H9 (cell line): ENCODE measurements at regions not wholly inside any gene's neighbourhood (a gene's known extent, or its start where the extent isn't known, plus 50 kb on each side); places are given as distances from the start of the nearest gene placed in this dataset.

Experiments used
- DNase-seq: peaks from one replicate; pipeline ENCODE4 v3.0.0-alpha.2; 2017
- H2AFZ ChIP-seq: one replicate; pipeline ENCODE4 v1.6.1; 2013; ENCODE audit warnings: mild to moderate bottlenecking, low read length, control low read depth, moderate library complexity
- H2AK5ac ChIP-seq: 2 replicates; pipeline ENCODE4 v1.6.1; 2013; ENCODE audit warnings: low read length, control low read depth, mixed read lengths; ENCODE audit not compliant: insufficient read length
- H2BK120ac ChIP-seq: one replicate; pipeline ENCODE4 v1.6.1; 2013; ENCODE audit warnings: low read depth, mild to moderate bottlenecking, low read length, control low read depth, inconsistent platforms; ENCODE audit not compliant: poor library complexity, severe bottlenecking
- H2BK12ac ChIP-seq: 2 replicates; pipeline ENCODE4 v1.6.1; 2013; ENCODE audit warnings: low read length, control low read depth, mixed read lengths, low read depth; ENCODE audit not compliant: insufficient read length
- H2BK15ac ChIP-seq: 2 replicates; pipeline ENCODE4 v1.6.1; 2013; ENCODE audit warnings: low read depth, low read length, control low read depth
- H2BK20ac ChIP-seq: one replicate; pipeline ENCODE4 v1.6.1; 2013; ENCODE audit warnings: low read depth, mild to moderate bottlenecking, low read length, control low read depth, inconsistent platforms; ENCODE audit not compliant: poor library complexity, severe bottlenecking
- H2BK5ac ChIP-seq: 2 replicates; pipeline ENCODE4 v1.6.1; 2013; ENCODE audit warnings: low read length, control low read depth, mixed read lengths; ENCODE audit not compliant: insufficient read length
- H3K14ac ChIP-seq: 2 replicates; pipeline ENCODE4 v1.6.1; 2013; ENCODE audit warnings: low read length, control low read depth; ENCODE audit not compliant: insufficient read depth
- H3K18ac ChIP-seq: 2 replicates; pipeline ENCODE4 v1.6.1; 2013; ENCODE audit warnings: low read depth, mild to moderate bottlenecking, mixed read lengths, low read length, control low read depth; ENCODE audit not compliant: insufficient read length
- H3K23ac ChIP-seq: 2 replicates; pipeline ENCODE4 v1.6.1; 2013; ENCODE audit warnings: low read length, control low read depth, mixed read lengths, low read depth; ENCODE audit not compliant: insufficient read length
- H3K23me2 ChIP-seq: 2 replicates; pipeline ENCODE4 v1.6.1; 2013; ENCODE audit warnings: low read depth, mild to moderate bottlenecking, mixed read lengths, low read length, control low read depth; ENCODE audit not compliant: insufficient read length, poor library complexity, severe bottlenecking
- H3K27ac ChIP-seq: 2 replicates; pipeline ENCODE4 v1.5.1; 2013; ENCODE audit warnings: low read length, control low read depth, mixed read lengths, low read depth; ENCODE audit not compliant: insufficient read length
- H3K27me3 ChIP-seq: 2 replicates; pipeline ENCODE4 v1.6.1; 2013; ENCODE audit warnings: low read length, control low read depth, inconsistent platforms; ENCODE audit not compliant: insufficient read depth
- H3K4ac ChIP-seq: 2 replicates; pipeline ENCODE4 v1.6.1; 2013; ENCODE audit warnings: low read depth, mild to moderate bottlenecking, control low read depth, inconsistent platforms, low read length, moderate library complexity
- H3K4me1 ChIP-seq: 2 replicates; pipeline ENCODE4 v1.6.1; 2013; ENCODE audit warnings: low read length, control low read depth, inconsistent platforms; ENCODE audit not compliant: insufficient read depth
- H3K4me2 ChIP-seq: 2 replicates; pipeline ENCODE4 v1.6.1; 2013; ENCODE audit warnings: low read length, control low read depth, mixed read lengths; ENCODE audit not compliant: insufficient read length, insufficient read depth
- H3K56ac ChIP-seq: 2 replicates; pipeline ENCODE4 v1.6.1; 2013; ENCODE audit warnings: low read depth, mild to moderate bottlenecking, mixed read lengths, low read length, control low read depth; ENCODE audit not compliant: insufficient read length
- H3K79me1 ChIP-seq: 2 replicates; pipeline ENCODE4 v1.6.1; 2013; ENCODE audit warnings: low read depth, mild to moderate bottlenecking, moderate library complexity, low read length, control low read depth, inconsistent platforms; ENCODE audit not compliant: insufficient read depth, poor library complexity, severe bottlenecking
- H3K79me2 ChIP-seq: 2 replicates; pipeline ENCODE4 v1.6.1; 2013; ENCODE audit warnings: low read length, control low read depth, inconsistent platforms; ENCODE audit not compliant: insufficient read depth
- H3K9ac ChIP-seq: 2 replicates; pipeline ENCODE4 v1.6.1; 2013; ENCODE audit warnings: low read length, control low read depth, mixed read lengths; ENCODE audit not compliant: insufficient read length; ENCODE audit errors: extremely low read depth
- H3K9me3 ChIP-seq: one replicate; pipeline ENCODE4 v1.6.1; 2013; ENCODE audit warnings: low read depth, low read length, inconsistent platforms; ENCODE audit not compliant: control insufficient read depth
- H3T11ph ChIP-seq: one replicate; pipeline ENCODE4 v1.6.1; 2013; ENCODE audit warnings: mild to moderate bottlenecking, low read length, control low read depth, inconsistent platforms
- H4K20me1 ChIP-seq: one replicate; pipeline ENCODE4 v1.6.1; 2013; ENCODE audit not compliant: control insufficient read depth, insufficient read length, insufficient read depth
- H4K5ac ChIP-seq: 2 replicates; pipeline ENCODE4 v1.6.1; 2013; ENCODE audit warnings: low read depth, mild to moderate bottlenecking, mixed read lengths, low read length, control low read depth; ENCODE audit not compliant: insufficient read length
- H4K8ac ChIP-seq: replicated peaks from 2 replicates; pipeline ENCODE4 v1.6.1; 2013; ENCODE audit warnings: low read length, control low read depth, mixed read lengths, low read depth; ENCODE audit not compliant: insufficient read length
- H4K91ac ChIP-seq: 2 replicates; pipeline ENCODE4 v1.6.1; 2013; ENCODE audit warnings: low read depth, mild to moderate bottlenecking, moderate library complexity, mixed read lengths, low read length, control low read depth; ENCODE audit not compliant: insufficient read length
- H3K27ac Mint-ChIP-seq, 3 experiments: 2 replicates in 2 of 3; 3 replicates in 1 of 3; pipeline ENCODE4 v1.8.0; 2020 to 2021; ENCODE audit warnings: mixed read lengths in 3 of 3, mild to moderate bottlenecking in 1 of 3, moderate library complexity in 1 of 3
- H3K27me3 Mint-ChIP-seq: 2 replicates; pipeline ENCODE4 v1.8.0; 2021; ENCODE audit warnings: low read depth, mild to moderate bottlenecking, moderate library complexity, mixed read lengths
- H3K36me3 Mint-ChIP-seq, 3 experiments: 2 replicates in 2 of 3; 3 replicates in 1 of 3; pipeline ENCODE4 v1.8.0; 2020 to 2021; ENCODE audit warnings: low read depth in 3 of 3, mixed read lengths in 3 of 3; ENCODE audit not compliant: insufficient read depth in 1 of 3
- H3K4me1 Mint-ChIP-seq, 2 experiments: 2 replicates each; pipeline ENCODE4 v1.8.0; 2020; ENCODE audit warnings: mixed read lengths in 2 of 2
- H3K4me3 Mint-ChIP-seq, 2 experiments: 2 replicates in 1 of 2; 3 replicates in 1 of 2; pipeline ENCODE4 v1.8.0; 2020 to 2021; ENCODE audit warnings: mild to moderate bottlenecking in 2 of 2, mixed read lengths in 2 of 2, moderate library complexity in 1 of 2
- H3K9me3 Mint-ChIP-seq, 2 experiments: 2 replicates in 1 of 2; 3 replicates in 1 of 2; pipeline ENCODE4 v1.8.0; 2020; ENCODE audit warnings: mild to moderate bottlenecking in 2 of 2, mixed read lengths in 2 of 2, moderate library complexity in 1 of 2
- WGBS: extraction: QIAGEN DNeasy Blood & Tissue Kit; methylation state at CpG from one replicate; pipeline ENCODE4 v1.1.7; 2013; ENCODE audit warnings: missing lambda C conversion rate, low lambda C conversion rate, mixed read lengths; ENCODE audit not compliant: insufficient read length; ENCODE audit errors: extremely low coverage; 5-methylcytosine and 5-hydroxymethylcytosine counted together
- TF ChIP-seq, protein P1 (sequence below): fragments of 200-600 bp; sonication (generic); conservative IDR thresholded peaks from 3 replicates; pipeline ENCODE4 v1.8.0; 2021; ENCODE audit warnings: antibody characterized with exemption, mild to moderate bottlenecking

GRCh38 chr2:51454177-51454576, 422.2 kb upstream of the NRXN1 start:
- Mint-ChIP-seq H3K4me3 (no peak overlapping the region), H3K4me1 (no peaks in the 10 kb centered on the region), H3K9me3 (peaks cover 18 to 23% of the 10 kb centered on the region in 2 experiments; a peak in 4 of 5 replicates), H3K27ac (no peak overlapping the region), H3K36me3 (peaks cover 0 to 27% (median 5%) of the 10 kb centered on the region in 3 experiments; a peak in 3 of 7 replicates), H3K27me3 (no peaks in the 10 kb centered on the region)
- WGBS, result no CpG with 5 or more reads among the region's 4 CpGs
- no peak overlapping the region for H2BK15ac ChIP-seq
- no peak overlapping the region for H2BK120ac ChIP-seq
- H4K5ac ChIP-seq, result no peak overlapping the region
- H4K20me1 ChIP-seq, result no peaks in the 10 kb centered on the region
- H2BK5ac ChIP-seq, result no peak overlapping the region
- no peak overlapping the region for H3K18ac ChIP-seq
- H3K56ac ChIP-seq, result no peak overlapping the region
- no peaks in the 10 kb centered on the region for H3K79me1 ChIP-seq
- no peak overlapping the region for H3K4me2 ChIP-seq
- no peaks in the 10 kb centered on the region for H3K79me2 ChIP-seq
- DNase-seq, result no peak
- no peaks in the 10 kb centered on the region for H3K4me1 ChIP-seq
- H3K23me2 ChIP-seq, result no peaks in the 10 kb centered on the region
- no peak overlapping the region for H3K9ac ChIP-seq
- no peak overlapping the region for H3K14ac ChIP-seq
- H3K27me3 ChIP-seq, result no peaks in the 10 kb centered on the region
- TF ChIP-seq, protein P1, sequence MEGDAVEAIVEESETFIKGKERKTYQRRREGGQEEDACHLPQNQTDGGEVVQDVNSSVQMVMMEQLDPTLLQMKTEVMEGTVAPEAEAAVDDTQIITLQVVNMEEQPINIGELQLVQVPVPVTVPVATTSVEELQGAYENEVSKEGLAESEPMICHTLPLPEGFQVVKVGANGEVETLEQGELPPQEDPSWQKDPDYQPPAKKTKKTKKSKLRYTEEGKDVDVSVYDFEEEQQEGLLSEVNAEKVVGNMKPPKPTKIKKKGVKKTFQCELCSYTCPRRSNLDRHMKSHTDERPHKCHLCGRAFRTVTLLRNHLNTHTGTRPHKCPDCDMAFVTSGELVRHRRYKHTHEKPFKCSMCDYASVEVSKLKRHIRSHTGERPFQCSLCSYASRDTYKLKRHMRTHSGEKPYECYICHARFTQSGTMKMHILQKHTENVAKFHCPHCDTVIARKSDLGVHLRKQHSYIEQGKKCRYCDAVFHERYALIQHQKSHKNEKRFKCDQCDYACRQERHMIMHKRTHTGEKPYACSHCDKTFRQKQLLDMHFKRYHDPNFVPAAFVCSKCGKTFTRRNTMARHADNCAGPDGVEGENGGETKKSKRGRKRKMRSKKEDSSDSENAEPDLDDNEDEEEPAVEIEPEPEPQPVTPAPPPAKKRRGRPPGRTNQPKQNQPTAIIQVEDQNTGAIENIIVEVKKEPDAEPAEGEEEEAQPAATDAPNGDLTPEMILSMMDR, result no peak
- H2BK20ac ChIP-seq, result no peak overlapping the region
- H3K9me3 ChIP-seq, result no peaks in the 10 kb centered on the region
- no peak overlapping the region for H4K8ac ChIP-seq
- H4K91ac ChIP-seq, result no peak overlapping the region
- no peak overlapping the region for H2BK12ac ChIP-seq
- no peak overlapping the region for H3K27ac ChIP-seq
- no peak overlapping the region for H3K23ac ChIP-seq
- H3K4ac ChIP-seq, result no peak overlapping the region
- no peak overlapping the region for H2AFZ ChIP-seq
- H2AK5ac ChIP-seq, result no peak overlapping the region
- H3T11ph ChIP-seq, result no peak overlapping the region
